SK-N-SH (cell line): ENCODE measurements at regions not wholly inside any gene's neighbourhood (a gene's known extent, or its start where the extent isn't known, plus 50 kb on each side); places are given as distances from the start of the nearest gene placed in this dataset.

Experiments used
- CTCF ChIP-seq: fragments of 200-600 bp; sonication (generic); IDR thresholded peaks from 2 replicates; pipeline ENCODE4 v1.6.1; 2017; ENCODE audit warnings: antibody characterized with exemption, mild to moderate bottlenecking, moderate library complexity
- EP300 ChIP-seq, 2 experiments: IDR thresholded peaks; 2 replicates each; pipeline versions ENCODE4 v1.4.0 to v1.6.1; 2012; ENCODE audit warnings: borderline replicate concordance in 1 of 2, low read depth in 1 of 2, low read length in 1 of 2
- EZH2phosphoT487 ChIP-seq: fragments of 200-600 bp; sonication (generic); IDR thresholded peaks from 2 replicates; pipeline ENCODE4 v1.6.1; 2017; ENCODE audit warnings: low read depth, mixed run types, mild to moderate bottlenecking, antibody characterized with exemption, moderate library complexity, borderline replicate concordance
- FOXJ3 ChIP-seq: sonication (generic); formaldehyde crosslinking; IDR thresholded peaks from 2 replicates; pipeline ENCODE4 v1.5.1; 2020; ENCODE audit warnings: mild to moderate bottlenecking, missing genetic modification reagents
- FOXM1 ChIP-seq: IDR thresholded peaks from 2 replicates; pipeline ENCODE4 v1.4.0; 2012; ENCODE audit warnings: low read depth, mild to moderate bottlenecking
- GABPA ChIP-seq: IDR thresholded peaks from 2 replicates; pipeline ENCODE4 v1.4.0; 2012; ENCODE audit warnings: low read depth, mild to moderate bottlenecking
- JUND ChIP-seq: IDR thresholded peaks from 2 replicates; pipeline ENCODE4 v1.4.0; 2012
- MEF2A ChIP-seq: IDR thresholded peaks from 2 replicates; pipeline ENCODE4 v1.4.0; 2012; ENCODE audit warnings: low read depth, borderline replicate concordance
- MXI1 ChIP-seq: IDR thresholded peaks from 2 replicates; pipeline ENCODE4 v1.6.1; 2012; ENCODE audit warnings: mild to moderate bottlenecking, low read depth, low read length, improper control_type of control experiment
- PBX3 ChIP-seq: IDR thresholded peaks from 2 replicates; pipeline ENCODE4; 2012
- POLR2AphosphoS5 ChIP-seq: IDR thresholded peaks from 2 replicates; pipeline ENCODE4 v1.6.1; 2012; ENCODE audit warnings: low read depth, low read length
- RFX5 ChIP-seq: IDR thresholded peaks from 2 replicates; pipeline ENCODE4 v1.6.1; 2012; ENCODE audit warnings: mild to moderate bottlenecking, improper control_type of control experiment, low read length
- TAF1 ChIP-seq: IDR thresholded peaks from 2 replicates; pipeline ENCODE4 v1.6.1; 2012; ENCODE audit warnings: low read depth, mild to moderate bottlenecking, low read length, moderate library complexity, borderline replicate concordance
- TF ChIP-seq, protein P1 (sequence below): IDR thresholded peaks from 2 replicates; pipeline ENCODE4 v1.4.0; 2012; ENCODE audit warnings: low read depth

DNA sequence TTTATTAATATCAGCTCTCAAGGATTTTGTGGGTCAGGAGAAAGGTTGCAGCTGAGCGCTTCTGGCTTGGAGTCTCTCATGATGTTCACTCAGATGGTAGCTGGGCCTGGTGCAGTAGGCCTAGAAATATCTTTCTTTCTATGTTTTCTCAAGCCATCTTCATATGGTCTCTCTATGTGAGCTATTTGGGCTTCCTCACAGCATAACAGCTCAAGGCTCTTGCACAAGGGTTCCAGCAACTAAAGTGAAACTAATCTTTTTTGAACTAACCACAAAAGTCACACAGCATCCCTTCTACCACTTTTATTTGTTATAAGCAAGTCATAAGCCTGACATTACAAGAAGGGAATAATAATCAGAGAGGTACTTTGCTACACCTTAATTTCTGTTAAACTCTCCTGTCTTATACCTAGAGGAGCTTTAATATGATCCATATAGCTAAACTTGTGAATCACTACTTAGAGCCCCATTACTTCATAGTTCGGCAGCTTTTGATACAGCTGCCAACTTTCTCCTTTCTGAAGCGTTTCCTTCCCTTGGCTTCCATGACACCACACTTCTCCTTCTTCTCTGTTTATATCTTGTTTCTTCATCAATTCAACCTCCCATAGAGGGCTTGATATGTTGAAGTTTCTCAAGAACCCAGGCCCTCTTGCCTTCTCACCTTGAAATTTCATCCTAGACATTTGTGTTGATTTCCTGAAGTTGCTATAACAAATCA lies 720.2 kb downstream of the LTN1 start:
- TF ChIP-seq CTCF = no peak
- TF ChIP-seq PBX3 = no peak
- no peak for TF ChIP-seq MXI1
- no peak for TF ChIP-seq EZH2phosphoT487
- TF ChIP-seq POLR2AphosphoS5 = no peak
- TF ChIP-seq RFX5 = no peak
- no peak for TF ChIP-seq GABPA
- TF ChIP-seq MEF2A = no peak
- TF ChIP-seq, protein P1, sequence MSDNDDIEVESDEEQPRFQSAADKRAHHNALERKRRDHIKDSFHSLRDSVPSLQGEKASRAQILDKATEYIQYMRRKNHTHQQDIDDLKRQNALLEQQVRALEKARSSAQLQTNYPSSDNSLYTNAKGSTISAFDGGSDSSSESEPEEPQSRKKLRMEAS = no peak
- no peak for TF ChIP-seq JUND
- no peak for TF ChIP-seq FOXM1
- no peak for TF ChIP-seq TAF1
- TF ChIP-seq EP300 (IDR thresholded peaks at IDR 0.05; ENCODE audit: borderline replicate concordance in 1 of 2, low read depth in 1 of 2, low read length in 1 of 2) = no peak
- TF ChIP-seq FOXJ3 = no peak
